Mesenchymal stem cell (in vitro differentiated cells and primary cell): ENCODE measurements at regions not wholly inside any gene's neighbourhood (a gene's known extent, or its start where the extent isn't known, plus 50 kb on each side); places are given as distances from the start of the nearest gene placed in this dataset.

Experiments used
- DNase-seq: peaks from one replicate; pipeline ENCODE4 v3.0.0-alpha.2; 2013
- H2AFZ ChIP-seq: one replicate; pipeline ENCODE4 v1.6.1; 2013; ENCODE audit warnings: low read depth, mild to moderate bottlenecking, control low read depth, inconsistent platforms, low read length, moderate library complexity
- H2AK5ac ChIP-seq: 2 replicates; pipeline ENCODE4 v1.6.1; 2013; ENCODE audit warnings: low read length, moderate library complexity, mild to moderate bottlenecking, inconsistent platforms; ENCODE audit not compliant: severe bottlenecking
- H2BK120ac ChIP-seq: one replicate; pipeline ENCODE4 v1.6.1; 2013; ENCODE audit warnings: low read depth, mild to moderate bottlenecking, inconsistent platforms, low read length, moderate library complexity
- H2BK12ac ChIP-seq, 2 experiments: one replicate each; pipeline ENCODE4 v1.6.1; 2013; ENCODE audit warnings: inconsistent platforms in 2 of 2, low read length in 2 of 2, mild to moderate bottlenecking in 2 of 2, moderate library complexity in 2 of 2, control low read depth in 1 of 2
- H2BK15ac ChIP-seq: one replicate; pipeline ENCODE4 v1.6.1; 2013; ENCODE audit warnings: mild to moderate bottlenecking, low read depth, inconsistent platforms; ENCODE audit not compliant: poor library complexity, severe bottlenecking
- H2BK5ac ChIP-seq: 2 replicates; pipeline ENCODE4 v1.6.1; 2013; ENCODE audit warnings: low read depth, mild to moderate bottlenecking, low read length, control low read depth, inconsistent platforms; ENCODE audit not compliant: poor library complexity, severe bottlenecking
- H3K14ac ChIP-seq, 2 experiments: one replicate each; pipeline ENCODE4 v1.6.1; 2013; ENCODE audit warnings: inconsistent platforms in 2 of 2, low read length in 2 of 2, control low read depth in 1 of 2, mild to moderate bottlenecking in 1 of 2, moderate library complexity in 1 of 2
- H3K18ac ChIP-seq, 2 experiments: one replicate each; pipeline ENCODE4 v1.6.1; 2013; ENCODE audit warnings: inconsistent platforms in 2 of 2, low read length in 2 of 2, control low read depth in 1 of 2, low read depth in 1 of 2, mild to moderate bottlenecking in 1 of 2
- H3K23ac ChIP-seq, 2 experiments: one replicate each; pipeline ENCODE4 v1.6.1; 2013; ENCODE audit warnings: inconsistent platforms in 2 of 2, low read length in 2 of 2, mild to moderate bottlenecking in 2 of 2, moderate library complexity in 2 of 2, control low read depth in 1 of 2
- H3K27ac ChIP-seq: 2 replicates; pipeline ENCODE4 v1.5.1; 2013; ENCODE audit warnings: mild to moderate bottlenecking, moderate library complexity, low read length, control low read depth, inconsistent platforms; ENCODE audit not compliant: poor library complexity, severe bottlenecking
- H3K27me3 ChIP-seq, 2 experiments: 2 replicates each; pipeline versions ENCODE4 v1.6.1 to v1.7.0; 2013; ENCODE audit warnings: low read length in 2 of 2, mild to moderate bottlenecking in 2 of 2, moderate library complexity in 2 of 2, control low read depth in 1 of 2, inconsistent platforms in 1 of 2; ENCODE audit not compliant: control insufficient read depth in 1 of 2, insufficient read depth in 1 of 2
- H3K36me3 ChIP-seq, 2 experiments: 2 replicates each; pipeline versions ENCODE4 v1.6.1 to v1.7.0; 2013; ENCODE audit warnings: low read length in 2 of 2, control low read depth in 1 of 2, inconsistent platforms in 1 of 2, low read depth in 1 of 2, mild to moderate bottlenecking in 1 of 2; ENCODE audit not compliant: insufficient read depth in 2 of 2, control insufficient read depth in 1 of 2
- H3K4ac ChIP-seq, 2 experiments: one replicate each; pipeline ENCODE4 v1.6.1; 2013; ENCODE audit warnings: inconsistent platforms in 2 of 2, low read length in 2 of 2, mild to moderate bottlenecking in 2 of 2, moderate library complexity in 2 of 2, control low read depth in 1 of 2, low read depth in 1 of 2
- H3K4me1 ChIP-seq: 2 replicates; pipeline ENCODE4 v1.6.1; 2013; ENCODE audit warnings: low read depth, low read length, control low read depth; ENCODE audit not compliant: control insufficient read depth, insufficient read depth
- H3K4me2 ChIP-seq: 2 replicates; pipeline ENCODE4 v1.6.1; 2013; ENCODE audit warnings: low read length, mild to moderate bottlenecking, inconsistent platforms; ENCODE audit not compliant: poor library complexity, severe bottlenecking
- H3K4me3 ChIP-seq, 2 experiments: 2 replicates each; pipeline versions ENCODE4 v1.5.1 to v1.7.0; 2013; ENCODE audit warnings: low read length in 2 of 2, mild to moderate bottlenecking in 2 of 2, control low read depth in 1 of 2, low read depth in 1 of 2; ENCODE audit not compliant: insufficient read depth in 1 of 2
- H3K79me1 ChIP-seq: replicated peaks from 2 replicates; pipeline ENCODE4 v1.6.1; 2013; ENCODE audit warnings: mild to moderate bottlenecking, control low read depth, low read length, inconsistent platforms; ENCODE audit not compliant: poor library complexity, severe bottlenecking
- H3K9ac ChIP-seq: 2 replicates; pipeline ENCODE4 v1.7.0; 2013; ENCODE audit warnings: mild to moderate bottlenecking, low read length, moderate library complexity
- H3K9me3 ChIP-seq: 2 replicates; pipeline ENCODE4 v1.7.0; 2013; ENCODE audit warnings: mild to moderate bottlenecking, low read length; ENCODE audit not compliant: control insufficient read depth
- H4K8ac ChIP-seq: one replicate; pipeline ENCODE4 v1.6.1; 2013; ENCODE audit warnings: inconsistent platforms, mild to moderate bottlenecking, low read length, moderate library complexity
- H4K91ac ChIP-seq: one replicate; pipeline ENCODE4 v1.6.1; 2013; ENCODE audit warnings: mild to moderate bottlenecking, low read length, inconsistent platforms
- WGBS: methylation state at CpG from one replicate; pipeline ENCODE4 v1.1.7; 2013; ENCODE audit warnings: mixed read lengths; 5-methylcytosine and 5-hydroxymethylcytosine counted together

DNA sequence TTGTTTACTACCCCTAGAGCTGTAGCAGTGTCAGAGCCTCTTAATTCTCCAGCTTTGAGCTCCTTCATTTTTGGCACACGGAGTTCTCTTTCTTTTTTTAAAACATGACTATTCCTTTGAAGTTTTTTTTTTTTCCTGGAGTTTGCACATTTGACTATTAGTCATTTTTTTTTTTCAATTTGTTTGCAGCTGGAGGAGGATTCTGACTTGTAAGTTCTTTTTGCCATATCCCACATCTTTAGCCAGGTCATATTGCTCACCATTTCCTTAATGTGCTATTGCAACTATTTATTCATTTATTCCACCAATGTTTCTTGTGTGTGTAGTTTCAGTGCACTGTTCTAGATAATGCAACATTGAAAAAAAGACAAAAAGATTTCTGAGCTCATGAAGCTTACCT is 166.3 kb upstream of the ARHGAP20 start:
- Histone ChIP-seq H4K8ac (no peak overlapping the region), H2AK5ac (no peak overlapping the region), H3K18ac (no peak overlapping the region), H3K9me3 (no peaks in the 10 kb centered on the region), H3K23ac (no peak overlapping the region), H3K9ac (peak overlapping the region; percentile 64), H3K4me3 (no peak overlapping the region), H4K91ac (no peak overlapping the region), H3K14ac (no peak overlapping the region), H3K4ac (no peak overlapping the region), H3K27me3 (no peaks in the 10 kb centered on the region), H3K4me2 (no peak overlapping the region), H3K4me1 (no peaks in the 10 kb centered on the region), H2BK12ac (no peak overlapping the region), H3K79me1 (no peaks in the 10 kb centered on the region), H2BK5ac (no peak overlapping the region), H2BK120ac (no peak overlapping the region), H2AFZ (no peak overlapping the region), H3K36me3 (no peaks in the 10 kb centered on the region), H2BK15ac (no peak overlapping the region), H3K27ac (no peak overlapping the region)
- no peak for DNase-seq
- WGBS = no CpG with 5 or more reads among the region's 1 CpG

- H3K36me3 ChIP-seq = no peaks in the 10 kb centered on the region
- H2BK12ac ChIP-seq = no peak overlapping the region
- no peaks in the 10 kb centered on the region for H3K4me1 ChIP-seq
- no peaks in the 10 kb centered on the region for H3K79me1 ChIP-seq
- H4K8ac ChIP-seq = no peak overlapping the region
- no peak overlapping the region for H3K4me2 ChIP-seq
- no peak overlapping the region for H3K9ac ChIP-seq
- no peak overlapping the region for H2AFZ ChIP-seq
- H2AK5ac ChIP-seq = no peak overlapping the region
- H3K4me3 ChIP-seq = no peak overlapping the region
- H2BK15ac ChIP-seq = no peak overlapping the region
- H3K27ac ChIP-seq = no peak overlapping the region
- H3K27me3 ChIP-seq = no peaks in the 10 kb centered on the region
- no peak overlapping the region for H3K18ac ChIP-seq
- H3K9me3 ChIP-seq = no peaks in the 10 kb centered on the region
- no peak overlapping the region for H3K4ac ChIP-seq
- H4K91ac ChIP-seq = no peak overlapping the region
- no peak overlapping the region for H2BK5ac ChIP-seq
- H3K14ac ChIP-seq = no peak overlapping the region
- 96% methylated on average over 2 of the region's 5 CpGs for WGBS
- H3K23ac ChIP-seq = no peak overlapping the region
- H2BK120ac ChIP-seq = no peak overlapping the region
- DNase-seq = no peak
Observed at GRCh38 chr11:110874437-110875030, 162.3 kb upstream of the ARHGAP20 start.

DNA sequence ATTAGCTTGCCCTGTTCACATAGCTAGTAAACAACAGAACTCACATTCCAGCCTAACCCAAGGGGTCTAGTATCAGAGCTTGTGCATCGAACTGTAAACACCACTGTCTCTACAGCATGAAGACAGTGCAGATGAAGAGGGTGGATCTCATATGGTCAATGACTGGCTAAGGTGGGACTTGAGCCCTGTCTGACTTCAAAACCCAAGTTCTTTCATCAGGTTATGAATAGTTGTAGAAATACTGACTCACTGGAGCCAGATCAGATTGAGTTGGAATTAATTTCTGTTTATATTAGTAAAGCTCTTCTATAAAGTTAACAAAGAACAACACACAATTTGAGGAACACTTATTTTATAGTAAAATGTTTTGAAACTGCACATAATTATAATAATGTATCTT is 161.7 kb upstream of the ARHGAP20 start:
- no peaks in the 10 kb centered on the region for H3K9me3 ChIP-seq
- no peak overlapping the region for H2AFZ ChIP-seq

GRCh38 chr11:110870816-110871522 is 158.7 kb upstream of the ARHGAP20 start:
- no peaks in the 10 kb centered on the region for H3K36me3 ChIP-seq
- no peak overlapping the region for H2BK12ac ChIP-seq
- H3K23ac ChIP-seq = no peak overlapping the region
- no peak overlapping the region for H4K8ac ChIP-seq
- H3K4me1 ChIP-seq = no peaks in the 10 kb centered on the region
- H3K4ac ChIP-seq = no peak overlapping the region
- H3K18ac ChIP-seq = no peak overlapping the region
- H3K27ac ChIP-seq = no peak overlapping the region
- no peak overlapping the region for H3K4me2 ChIP-seq
- no peak overlapping the region for H2AK5ac ChIP-seq
- no peak overlapping the region for H2BK15ac ChIP-seq
- no peaks in the 10 kb centered on the region for H3K79me1 ChIP-seq
- no peak overlapping the region for H3K9ac ChIP-seq
- no peak overlapping the region for H2BK120ac ChIP-seq
- DNase-seq = no peak
- H3K9me3 ChIP-seq = no peaks in the 10 kb centered on the region
- WGBS = 73% methylated on average over 4 of the region's 5 CpGs
- H4K91ac ChIP-seq = no peak overlapping the region
- H3K14ac ChIP-seq = no peak overlapping the region
- no peak overlapping the region for H2AFZ ChIP-seq
- H3K4me3 ChIP-seq = no peak overlapping the region
- H2BK5ac ChIP-seq = no peak overlapping the region
- H3K27me3 ChIP-seq = no peaks in the 10 kb centered on the region

More for the DNA sequence above, 161.7 kb upstream of the ARHGAP20 start:
- no peak overlapping the region for H3K23ac ChIP-seq
- H2BK120ac ChIP-seq = no peak overlapping the region
- no peaks in the 10 kb centered on the region for H3K79me1 ChIP-seq
- no peak overlapping the region for H2BK12ac ChIP-seq
- no peak overlapping the region for H2BK5ac ChIP-seq
- no peak overlapping the region for H3K18ac ChIP-seq
- H3K27me3 ChIP-seq = no peaks in the 10 kb centered on the region
- no peak overlapping the region for H3K4me2 ChIP-seq
- H4K8ac ChIP-seq = no peak overlapping the region
- H2BK15ac ChIP-seq = no peak overlapping the region
- H2AK5ac ChIP-seq = no peak overlapping the region
- no peak overlapping the region for H4K91ac ChIP-seq
- no peak overlapping the region for H3K9ac ChIP-seq
- H3K4ac ChIP-seq = no peak overlapping the region
- H3K36me3 ChIP-seq = no peaks in the 10 kb centered on the region
- H3K27ac ChIP-seq = no peak overlapping the region
- no peak overlapping the region for H3K14ac ChIP-seq
- H3K4me3 ChIP-seq = no peak overlapping the region
- 75% methylated on average over 1 of the region's 1 CpG for WGBS
- H3K4me1 ChIP-seq = no peaks in the 10 kb centered on the region
- no peak for DNase-seq
